ENCODE measurements at regions not wholly inside any gene's neighbourhood (a gene's known extent, or its start where the extent isn't known, plus 50 kb on each side); places are given as distances from the start of the nearest gene placed in this dataset.

DNA sequence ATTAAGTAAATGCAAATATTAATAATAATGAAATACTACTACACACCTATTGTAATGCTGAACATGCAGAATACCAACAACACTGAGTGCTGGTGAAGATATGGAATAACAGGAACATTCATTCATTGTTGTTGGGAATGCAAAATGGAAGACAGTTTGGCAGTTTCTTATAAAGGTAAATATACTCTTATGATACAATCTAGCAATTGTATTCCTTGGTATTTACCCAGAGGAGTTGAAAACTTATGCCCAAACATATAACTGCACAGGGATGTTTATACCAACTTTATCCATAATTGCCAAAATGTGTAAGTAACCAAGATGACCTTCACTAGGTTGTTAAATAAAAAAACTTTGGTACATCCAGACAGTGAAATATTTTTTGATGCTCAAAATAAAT, 636.8 kb downstream of the PRR16 start:
- in situ Hi-C loops (cut with HindIII; ENCODE audit: extremely low pct_ligation_motif_present, low pct_unique_long_range_greater_than_20kb) (no loop called here), intact Hi-C loops (cut with micrococcal nuclease; ENCODE audit: unreplicated experiment) (no loop called here)
- no peaks in the 10 kb centered on the region for H3K27me3 ChIP-seq (ENCODE audit: control insufficient read depth in 1 of 2, insufficient read depth in 2 of 2, low read length in 2 of 2)
- no peaks in the 10 kb centered on the region for H3K4me1 ChIP-seq (ENCODE audit: insufficient read depth, low read length)
- ATAC-seq: no peak
- no peak overlapping the region for H3K4me2 ChIP-seq (ENCODE audit: low read depth, low read length)
- no peak overlapping the region for H3K9ac ChIP-seq (ENCODE audit: insufficient read depth, low read depth, low read length)
- no peaks in the 10 kb centered on the region for H3K79me2 ChIP-seq (ENCODE audit: insufficient read depth, low read length)
- ChIA-PET POLR2A (no interaction called here), CTCF (ENCODE audit: low intra/inter-chr PET ratio, low total read pairs) (no interaction called here)
- no peak overlapping the region for H3K27ac ChIP-seq (ENCODE audit: extremely low read length, insufficient read depth, low read length)
- no peak overlapping the region for H3K4me3 ChIP-seq (replicated peaks in 1 of 3; ENCODE audit: insufficient read depth in 1 of 3, low read depth in 2 of 3, low read length in 3 of 3)
- DNase-seq (ENCODE audit: low spot score): no peak
- FAIRE-seq: no peak
- no peak for TF ChIP-seq ZFP36L1 (CRISPR knock-in tag; IDR thresholded peaks at IDR 0.05)
- TF ChIP-seq KDM2A (CRISPR knock-in tag; IDR thresholded peaks at IDR 0.05; ENCODE audit: borderline replicate concordance, low read depth): no peak
- TF ChIP-seq ZNF580 (CRISPR knock-in tag; IDR thresholded peaks at IDR 0.05; ENCODE audit: borderline replicate concordance, low read depth): no peak
- no peak for TF ChIP-seq MXD3 (CRISPR knock-in tag; IDR thresholded peaks at IDR 0.05)
- no peak for TF ChIP-seq U2AF2 (IDR thresholded peaks at IDR 0.05; ENCODE audit: low read depth, low read length)
- TF ChIP-seq ZNF660 (CRISPR knock-in tag; IDR thresholded peaks at IDR 0.05; ENCODE audit: borderline replicate concordance, low read depth): no peak
- no peaks in the 10 kb centered on the region for H3K9me3 ChIP-seq (ENCODE audit: low read length)
- H4K20me1 ChIP-seq (ENCODE audit: insufficient read depth, low read length): no peaks in the 10 kb centered on the region
- no peaks in the 10 kb centered on the region for H3K36me3 ChIP-seq (replicated peaks in 1 of 2; ENCODE audit: control insufficient read depth in 1 of 2, insufficient read depth in 2 of 2, low read length in 2 of 2)
- H2AFZ ChIP-seq (ENCODE audit: low read length): no peak overlapping the region
- BruUV-seq (replicated peaks): no TSS peak

DNA sequence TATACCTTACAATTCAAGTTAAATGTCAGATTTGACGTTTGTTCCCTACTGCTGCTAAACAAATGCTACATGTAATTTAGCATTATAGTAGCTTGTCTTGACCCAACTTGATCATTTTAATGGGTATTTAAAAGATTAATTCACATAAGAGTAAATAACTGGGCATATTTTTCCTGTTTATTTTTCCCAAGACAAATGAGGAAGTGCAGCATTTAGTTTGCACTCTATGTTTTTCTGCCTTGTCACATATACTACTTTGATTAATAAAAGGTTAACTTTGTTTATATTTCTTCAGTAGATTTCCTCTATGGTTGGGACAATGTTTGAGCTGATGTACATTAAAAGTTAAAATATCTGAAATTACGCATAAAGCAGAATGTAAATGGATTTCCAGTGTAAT, 641.8 kb downstream of the PRR16 start:
- Histone ChIP-seq H3K27ac (ENCODE audit: extremely low read length, insufficient read depth, low read length) (no peak overlapping the region), H2AFZ (ENCODE audit: low read length) (no peak overlapping the region), H3K79me2 (ENCODE audit: insufficient read depth, low read length) (no peaks in the 10 kb centered on the region), H3K27me3 (ENCODE audit: control insufficient read depth in 1 of 2, insufficient read depth in 2 of 2, low read length in 2 of 2) (no peaks in the 10 kb centered on the region), H3K4me1 (ENCODE audit: insufficient read depth, low read length) (no peaks in the 10 kb centered on the region), H4K20me1 (ENCODE audit: insufficient read depth, low read length) (no peaks in the 10 kb centered on the region), H3K9ac (ENCODE audit: insufficient read depth, low read depth, low read length) (no peak overlapping the region), H3K4me2 (ENCODE audit: low read depth, low read length) (no peak overlapping the region), H3K36me3 (replicated peaks in 1 of 2; ENCODE audit: control insufficient read depth in 1 of 2, insufficient read depth in 2 of 2, low read length in 2 of 2) (no peaks in the 10 kb centered on the region), H3K9me3 (ENCODE audit: low read length) (no peaks in the 10 kb centered on the region), H3K4me3 (replicated peaks in 1 of 3; ENCODE audit: insufficient read depth in 1 of 3, low read depth in 2 of 3, low read length in 3 of 3) (no peak overlapping the region)
- no TSS peak for BruUV-seq (replicated peaks)
- ChIA-PET CTCF (ENCODE audit: low intra/inter-chr PET ratio, low total read pairs) (no interaction called here), POLR2A (no interaction called here)
- ATAC-seq (no peak), FAIRE-seq (no peak), DNase-seq (ENCODE audit: low spot score) (no peak)
- in situ Hi-C loops (cut with HindIII; ENCODE audit: extremely low pct_ligation_motif_present, low pct_unique_long_range_greater_than_20kb) (no loop called here), intact Hi-C loops (cut with micrococcal nuclease; ENCODE audit: unreplicated experiment) (no loop called here)
- 3% methylated on average over 2 of the region's 2 CpGs for WGBS (ENCODE audit: low lambda C conversion rate)
- TF ChIP-seq ZNF782 (CRISPR knock-in tag; IDR thresholded peaks at IDR 0.05; ENCODE audit: borderline replicate concordance): no peak
- TF ChIP-seq, protein P1, sequence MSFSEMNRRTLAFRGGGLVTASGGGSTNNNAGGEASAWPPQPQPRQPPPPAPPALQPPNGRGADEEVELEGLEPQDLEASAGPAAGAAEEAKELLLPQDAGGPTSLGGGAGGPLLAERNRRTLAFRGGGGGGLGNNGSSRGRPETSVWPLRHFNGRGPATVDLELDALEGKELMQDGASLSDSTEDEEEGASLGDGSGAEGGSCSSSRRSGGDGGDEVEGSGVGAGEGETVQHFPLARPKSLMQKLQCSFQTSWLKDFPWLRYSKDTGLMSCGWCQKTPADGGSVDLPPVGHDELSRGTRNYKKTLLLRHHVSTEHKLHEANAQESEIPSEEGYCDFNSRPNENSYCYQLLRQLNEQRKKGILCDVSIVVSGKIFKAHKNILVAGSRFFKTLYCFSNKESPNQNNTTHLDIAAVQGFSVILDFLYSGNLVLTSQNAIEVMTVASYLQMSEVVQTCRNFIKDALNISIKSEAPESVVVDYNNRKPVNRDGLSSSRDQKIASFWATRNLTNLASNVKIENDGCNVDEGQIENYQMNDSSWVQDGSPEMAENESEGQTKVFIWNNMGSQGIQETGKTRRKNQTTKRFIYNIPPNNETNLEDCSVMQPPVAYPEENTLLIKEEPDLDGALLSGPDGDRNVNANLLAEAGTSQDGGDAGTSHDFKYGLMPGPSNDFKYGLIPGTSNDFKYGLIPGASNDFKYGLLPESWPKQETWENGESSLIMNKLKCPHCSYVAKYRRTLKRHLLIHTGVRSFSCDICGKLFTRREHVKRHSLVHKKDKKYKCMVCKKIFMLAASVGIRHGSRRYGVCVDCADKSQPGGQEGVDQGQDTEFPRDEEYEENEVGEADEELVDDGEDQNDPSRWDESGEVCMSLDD (CRISPR knock-in tag; IDR thresholded peaks at IDR 0.05; ENCODE audit: borderline replicate concordance): no peak
- TF ChIP-seq ELF1 (CRISPR knock-in tag; IDR thresholded peaks at IDR 0.05): no peak
- no peak for TF ChIP-seq ZNF205 (CRISPR knock-in tag; IDR thresholded peaks at IDR 0.05)
- TF ChIP-seq KDM5B (CRISPR knock-in tag; IDR thresholded peaks at IDR 0.05; ENCODE audit: borderline replicate concordance): no peak
- TF ChIP-seq FOXO1 (CRISPR knock-in tag; IDR thresholded peaks at IDR 0.05): no peak
- TF ChIP-seq RXRB (CRISPR knock-in tag; IDR thresholded peaks at IDR 0.05; ENCODE audit: borderline replicate concordance): no peak
- no peak for TF ChIP-seq UBTF (CRISPR knock-in tag; IDR thresholded peaks at IDR 0.05)
